NCI-H2029 treated with DMSO at 0.1 percent for 48 hours (cell line): ENCODE measurements at regions not wholly inside any gene's neighbourhood (a gene's known extent, or its start where the extent isn't known, plus 50 kb on each side); places are given as distances from the start of the nearest gene placed in this dataset.
"Not testable (repeated sequence)": the region's sequence is repeated elsewhere in the genome, so short reads cannot be mapped to it uniquely, and the experiment has no call there.

Experiments used
- DNase-seq: peaks from one replicate; lab custom pipeline; 2025; lab: John Stamatoyannopoulos, UW

GRCh38 chr14:37992499-37992898 lies 215.2 kb upstream of the SSTR1 start:
- no peak for DNase-seq

- no peak for DNase-seq
Observed at GRCh38 chr14:37994846-37995372, 212.8 kb upstream of the SSTR1 start.

- no peak for DNase-seq
Observed at GRCh38 chr14:37997017-37997416, 210.7 kb upstream of the SSTR1 start.

GRCh38 chr14:38000340-38000739 lies 207.4 kb upstream of the SSTR1 start:
- no peak for DNase-seq

- DNase-seq = no peak
Observed at GRCh38 chr14:38001501-38001900, 206.2 kb upstream of the SSTR1 start.

- DNase-seq = no peak
Observed at GRCh38 chr14:38003746-38004609, 203.7 kb upstream of the SSTR1 start.

- DNase-seq = no peak
Observed at GRCh38 chr14:38004610-38004879, 203.2 kb upstream of the SSTR1 start.

GRCh38 chr14:38011156-38011555 lies 196.5 kb upstream of the SSTR1 start:
- not testable (repeated sequence) for DNase-seq

- DNase-seq = no peak
Observed at GRCh38 chr14:38012056-38012455, 195.6 kb upstream of the SSTR1 start.

- DNase-seq = no peak
Observed at GRCh38 chr14:38016497-38016896, 191.2 kb upstream of the SSTR1 start.

GRCh38 chr14:38021861-38022260 lies 185.8 kb upstream of the SSTR1 start:
- DNase-seq = no peak

- DNase-seq = no peak
Observed at GRCh38 chr14:38022775-38023174, 184.9 kb upstream of the SSTR1 start.

GRCh38 chr14:38038171-38038570 lies 169.5 kb upstream of the SSTR1 start:
- DNase-seq = no peak

- DNase-seq = no peak
Observed at GRCh38 chr14:38038986-38039385, 168.7 kb upstream of the SSTR1 start.

- no peak for DNase-seq
Observed at GRCh38 chr14:38039496-38039895, 168.2 kb upstream of the SSTR1 start.

GRCh38 chr14:38040411-38040810 lies 167.3 kb upstream of the SSTR1 start:
- DNase-seq = no peak

GRCh38 chr14:38042322-38042721 lies 165.4 kb upstream of the SSTR1 start:
- DNase-seq = no peak

- DNase-seq = no peak
Observed at GRCh38 chr14:38044710-38045109, 163.0 kb upstream of the SSTR1 start.

- no peak for DNase-seq
Observed at GRCh38 chr14:38045461-38045860, 162.2 kb upstream of the SSTR1 start.

GRCh38 chr14:38046160-38046559 lies 161.5 kb upstream of the SSTR1 start:
- DNase-seq = no peak

GRCh38 chr14:38047195-38047902 lies 160.4 kb upstream of the SSTR1 start:
- DNase-seq = peak; percentile 18

- DNase-seq = no peak
Observed at GRCh38 chr14:38053666-38054065, 154.0 kb upstream of the SSTR1 start.

- DNase-seq = no peak
Observed at GRCh38 chr14:38056270-38056669, 151.4 kb upstream of the SSTR1 start.
